ENCODE measurements at regions not wholly inside any gene's neighbourhood (a gene's known extent, or its start where the extent isn't known, plus 50 kb on each side); places are given as distances from the start of the nearest gene placed in this dataset.

DNA sequence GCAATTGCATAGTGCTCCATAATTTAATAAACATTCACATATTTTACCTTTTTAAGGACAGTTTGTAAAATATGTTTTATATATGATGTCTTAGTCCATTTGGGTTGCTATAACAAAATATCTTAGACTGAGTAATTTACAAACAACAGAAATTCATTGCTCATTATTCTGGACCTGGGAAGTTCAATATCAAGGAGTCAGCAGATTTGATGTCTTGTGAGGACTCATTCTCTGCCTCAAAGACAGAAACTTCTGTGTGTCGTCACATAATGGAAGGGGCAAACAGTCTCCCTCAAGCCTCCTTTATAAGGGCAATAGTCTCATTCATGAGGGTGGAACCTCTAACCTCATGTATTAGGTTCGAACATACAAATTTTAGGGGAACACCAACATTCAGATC lies 455.9 kb downstream of the TAF11L14 start:
- TF ChIP-seq, protein P1, sequence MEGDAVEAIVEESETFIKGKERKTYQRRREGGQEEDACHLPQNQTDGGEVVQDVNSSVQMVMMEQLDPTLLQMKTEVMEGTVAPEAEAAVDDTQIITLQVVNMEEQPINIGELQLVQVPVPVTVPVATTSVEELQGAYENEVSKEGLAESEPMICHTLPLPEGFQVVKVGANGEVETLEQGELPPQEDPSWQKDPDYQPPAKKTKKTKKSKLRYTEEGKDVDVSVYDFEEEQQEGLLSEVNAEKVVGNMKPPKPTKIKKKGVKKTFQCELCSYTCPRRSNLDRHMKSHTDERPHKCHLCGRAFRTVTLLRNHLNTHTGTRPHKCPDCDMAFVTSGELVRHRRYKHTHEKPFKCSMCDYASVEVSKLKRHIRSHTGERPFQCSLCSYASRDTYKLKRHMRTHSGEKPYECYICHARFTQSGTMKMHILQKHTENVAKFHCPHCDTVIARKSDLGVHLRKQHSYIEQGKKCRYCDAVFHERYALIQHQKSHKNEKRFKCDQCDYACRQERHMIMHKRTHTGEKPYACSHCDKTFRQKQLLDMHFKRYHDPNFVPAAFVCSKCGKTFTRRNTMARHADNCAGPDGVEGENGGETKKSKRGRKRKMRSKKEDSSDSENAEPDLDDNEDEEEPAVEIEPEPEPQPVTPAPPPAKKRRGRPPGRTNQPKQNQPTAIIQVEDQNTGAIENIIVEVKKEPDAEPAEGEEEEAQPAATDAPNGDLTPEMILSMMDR (IDR thresholded peaks at IDR 0.05; ENCODE audit: poor library complexity), result no peak
- no peak for TF ChIP-seq EZH2 (IDR thresholded peaks at IDR 0.05; ENCODE audit: borderline replicate concordance)
- no peak for TF ChIP-seq EZH2phosphoT487 (IDR thresholded peaks at IDR 0.05; ENCODE audit: low read depth, severe bottlenecking, unreplicated experiment)
